SK-MEL-5 (cell line): ENCODE measurements at regions not wholly inside any gene's neighbourhood (a gene's known extent, or its start where the extent isn't known, plus 50 kb on each side); places are given as distances from the start of the nearest gene placed in this dataset.
A peak's percentile ranks its signal among the peaks of the same experiment; 100 is the strongest.
"Not testable (repeated sequence)": the region's sequence is repeated elsewhere in the genome, so short reads cannot be mapped to it uniquely, and the experiment has no call there.

Source experiments
- DNase-seq: peaks from one replicate; pipeline ENCODE4 v3.0.0-alpha.2; 2016; ENCODE audit warnings: low read depth, low spot score
- in situ Hi-C: cut with HindIII; loops from 2 replicates; pipeline ENCODE4 v1.10.0; 2016; ENCODE audit warnings: low sequenced_read_pairs, high pct_unique_total_duplicates, low pct_unique_long_range_greater_than_20kb

GRCh38 chr5:124631874-124632550, 114.4 kb downstream of the ZNF608 start:
- DNase-seq: no peak
- in situ Hi-C loops: no loop called here

DNA sequence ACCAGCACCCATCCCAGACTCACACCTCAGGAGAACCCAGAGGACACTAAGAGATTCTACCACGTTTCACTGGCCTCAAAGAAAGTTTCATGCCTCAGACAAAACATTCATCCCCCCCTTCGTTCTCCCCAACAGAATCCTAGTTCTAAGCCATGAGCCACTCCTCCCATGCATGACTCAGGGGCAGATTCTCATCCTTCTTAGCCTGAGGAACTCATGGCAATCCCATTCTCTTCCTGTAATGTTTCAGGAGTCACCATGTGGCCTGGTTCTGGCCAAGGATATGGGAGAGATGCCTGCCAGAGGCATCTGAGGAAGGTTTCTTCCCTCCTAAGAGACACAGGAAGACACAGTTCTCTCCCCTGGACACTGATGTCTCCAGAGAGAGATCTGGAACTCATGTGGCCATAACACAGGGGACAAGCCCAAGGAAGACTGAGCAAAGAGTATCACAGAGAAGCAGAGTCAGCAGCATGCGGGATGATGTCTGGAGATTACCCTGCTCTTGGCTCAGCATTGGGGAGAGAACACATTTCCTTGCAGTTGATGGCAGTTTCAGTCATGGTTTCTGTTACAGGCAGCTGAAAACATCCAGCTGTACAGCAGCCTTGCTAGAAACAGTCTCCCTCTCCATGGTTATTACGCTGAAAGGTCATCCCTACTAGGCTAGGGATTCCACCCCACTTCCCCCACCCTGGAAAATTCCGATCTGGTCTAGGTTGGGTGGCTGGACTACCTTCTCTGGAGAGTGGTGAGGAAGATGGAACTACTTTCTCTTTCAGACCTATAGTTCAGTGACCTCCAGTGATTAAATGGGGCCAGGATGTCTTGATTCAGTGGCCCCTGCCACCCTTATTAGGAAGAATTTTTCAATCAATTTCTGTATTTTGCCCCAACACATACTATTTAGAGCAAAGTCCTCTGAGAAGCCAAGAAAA, 115.4 kb downstream of the ZNF608 start:
- in situ Hi-C loops: no loop called here

GRCh38 chr5:124628721-124629596, 117.5 kb downstream of the ZNF608 start:
- in situ Hi-C loops: no loop called here
- no peak for DNase-seq

More for the DNA sequence above, 115.4 kb downstream of the ZNF608 start:
- DNase-seq: no peak

DNA sequence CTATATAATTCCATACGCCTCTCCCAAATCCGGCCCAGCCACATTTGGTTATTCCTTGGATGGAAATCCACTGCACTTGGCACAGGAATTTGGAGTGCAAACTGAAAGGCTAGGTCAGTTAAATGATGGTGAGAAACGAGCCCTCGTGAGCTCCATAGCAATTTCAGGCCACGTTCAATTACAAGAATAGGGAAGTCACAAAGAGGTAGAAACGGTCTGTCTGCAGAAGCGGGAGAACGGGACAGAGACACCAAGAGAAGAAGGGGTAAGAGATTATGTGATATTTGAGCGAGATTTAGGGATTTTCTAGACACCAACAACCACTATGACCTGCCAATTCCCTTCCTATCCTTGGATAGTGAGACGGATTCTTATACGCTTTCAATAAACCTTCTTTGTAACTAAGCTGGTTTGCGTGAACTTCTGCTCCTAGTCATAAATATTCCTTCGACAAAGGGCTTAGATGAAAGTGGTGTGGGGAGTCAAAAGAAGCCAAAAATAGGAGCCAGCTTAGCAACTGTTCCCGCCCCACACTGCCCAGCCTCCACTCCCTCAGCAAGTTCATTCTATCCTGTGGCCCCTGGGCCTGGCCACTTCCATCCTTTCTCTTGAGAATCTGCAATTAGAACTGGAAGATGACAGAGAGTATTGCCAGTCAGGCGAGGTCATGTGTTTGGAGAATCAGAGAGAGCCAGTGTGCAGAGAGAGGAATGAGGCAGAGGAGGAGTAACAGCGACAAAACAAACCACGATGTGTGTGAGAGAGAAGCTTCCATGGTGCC, 118.4 kb downstream of the ZNF608 start:
- DNase-seq: no peak
- in situ Hi-C loops: no loop called here

DNA sequence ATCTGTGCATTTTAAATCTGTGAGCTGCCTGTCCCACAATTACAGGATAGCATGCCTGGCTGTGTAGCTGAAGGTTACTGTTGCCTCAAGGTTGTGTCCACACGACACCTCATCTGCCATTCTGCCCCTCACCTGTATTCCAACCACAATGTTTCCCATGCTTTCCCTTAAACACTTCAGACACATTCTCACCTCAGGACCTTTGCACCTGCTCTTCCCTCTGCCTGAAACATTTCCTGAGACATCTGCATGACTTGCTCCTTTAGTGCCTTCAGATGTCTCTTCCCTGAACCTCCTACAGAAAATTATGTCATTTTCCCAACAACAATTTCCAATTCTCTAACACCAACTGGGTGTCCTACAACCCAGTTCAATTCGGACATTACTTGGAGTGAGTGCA, 120.4 kb downstream of the ZNF608 start:
- in situ Hi-C loops: no loop called here

GRCh38 chr5:124623265-124623664, 123.2 kb downstream of the ZNF608 start:
- DNase-seq: no peak
- in situ Hi-C loops: no loop called here

More for the DNA sequence above, 120.4 kb downstream of the ZNF608 start:
- DNase-seq: no peak

DNA sequence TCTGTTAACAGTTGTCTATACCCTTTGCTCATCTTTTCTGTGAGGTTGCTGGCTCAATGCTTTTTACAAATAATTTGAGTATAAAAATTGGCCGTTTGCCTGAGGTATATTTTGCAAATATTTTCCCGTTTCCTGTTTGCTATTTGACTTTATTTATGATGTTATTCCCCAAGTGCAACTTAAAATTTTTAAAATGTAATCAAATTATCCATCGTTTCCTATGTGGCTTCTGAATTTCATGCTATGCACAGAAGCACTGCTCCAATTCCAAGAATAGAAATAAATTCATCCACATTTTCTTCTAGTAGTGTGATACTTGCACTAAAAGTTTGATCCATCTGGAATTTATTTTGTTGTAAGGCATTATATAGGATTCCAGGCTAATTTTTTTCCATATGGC, 123.6 kb downstream of the ZNF608 start:
- DNase-seq: no peak
- in situ Hi-C loops: no loop called here

- in situ Hi-C loops: no loop called here
- DNase-seq: no peak
Observed at GRCh38 chr5:124621279-124621678, 125.2 kb downstream of the ZNF608 start.

DNA sequence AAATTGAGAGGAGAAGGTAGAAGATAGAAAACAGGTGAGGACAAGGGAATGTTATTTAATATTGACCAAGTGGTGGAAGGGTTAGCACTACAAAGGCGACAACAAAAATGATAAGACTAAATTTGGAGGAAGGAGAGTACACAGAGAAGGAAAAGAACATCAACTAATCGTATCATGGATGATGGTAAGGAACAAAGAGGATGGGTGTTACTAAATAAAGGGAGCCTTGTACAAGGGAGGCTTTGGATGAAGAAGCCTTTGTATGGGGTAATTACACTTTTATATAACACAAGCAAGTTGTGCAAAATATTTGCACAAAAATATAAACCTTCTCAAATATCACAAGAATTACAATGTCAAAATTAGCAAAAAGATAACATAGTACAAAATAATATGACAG, 125.7 kb downstream of the ZNF608 start:
- in situ Hi-C loops: no loop called here
- peak; percentile 32 for DNase-seq

DNA sequence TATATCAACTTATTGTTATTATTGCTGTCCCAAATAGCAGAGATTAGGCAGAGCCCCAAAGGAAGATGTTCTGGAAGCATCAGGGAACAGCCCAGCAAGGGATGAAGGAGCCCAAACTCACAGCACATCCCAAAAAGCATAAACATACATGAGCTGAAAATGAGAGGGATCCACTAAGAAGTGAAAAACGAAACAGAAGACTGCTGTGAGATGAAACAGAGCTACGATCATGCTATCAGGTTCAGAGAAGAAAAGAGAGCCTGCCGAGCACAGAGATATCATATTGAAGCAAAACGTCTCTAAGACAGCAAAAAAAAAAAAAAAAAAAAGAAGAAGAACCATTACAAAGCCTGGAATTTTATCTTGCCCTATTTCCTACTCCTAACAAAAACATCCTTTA, 127.3 kb downstream of the ZNF608 start:
- in situ Hi-C loops: no loop called here
- no peak for DNase-seq

DNA sequence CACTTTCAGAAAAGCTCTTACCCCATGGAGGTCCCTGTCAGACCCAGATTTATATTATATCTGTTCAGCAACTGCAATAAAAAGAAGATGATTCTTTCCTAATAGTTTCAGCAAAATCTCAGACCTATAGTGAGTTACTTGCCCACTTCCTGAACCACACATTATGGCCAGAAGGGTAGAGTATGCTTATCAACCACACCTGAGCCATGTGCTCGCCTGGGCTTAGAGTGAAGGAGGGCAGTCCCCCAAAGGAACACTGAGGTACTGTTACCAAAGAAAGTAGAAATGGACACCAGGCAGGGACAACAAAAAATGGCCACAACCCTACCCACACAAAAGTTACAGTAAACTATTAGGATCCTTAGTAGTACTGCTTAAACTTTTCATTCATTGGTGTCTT, 128.7 kb downstream of the ZNF608 start:
- in situ Hi-C loops: no loop called here
- DNase-seq: no peak

DNA sequence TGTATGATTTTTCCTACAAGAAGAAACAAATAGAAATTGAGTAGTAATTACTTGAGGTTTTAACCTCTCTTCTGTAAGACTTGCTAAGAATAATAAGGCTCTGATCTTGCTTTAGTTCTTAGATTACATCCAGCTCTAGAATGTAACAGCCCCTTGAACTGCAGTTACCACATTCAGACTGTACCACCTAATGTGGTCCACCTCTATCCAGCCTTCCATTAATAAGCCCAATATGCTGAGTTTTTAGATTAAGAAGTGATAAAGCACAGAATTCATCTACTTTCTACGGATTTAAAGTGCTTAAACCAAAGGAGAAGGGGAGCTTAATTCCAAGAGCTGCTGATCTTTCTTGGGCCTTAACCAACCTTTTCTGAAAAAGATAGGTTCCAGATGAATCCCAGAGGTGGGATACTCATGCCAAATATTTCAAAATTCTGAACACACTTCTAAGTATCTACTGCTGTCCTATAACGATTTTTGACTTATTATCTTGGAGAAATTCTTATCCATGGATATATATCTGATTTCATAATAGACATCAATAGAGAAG, 131.5 kb downstream of the ZNF608 start:
- in situ Hi-C loops: no loop called here
- DNase-seq: no peak

DNA sequence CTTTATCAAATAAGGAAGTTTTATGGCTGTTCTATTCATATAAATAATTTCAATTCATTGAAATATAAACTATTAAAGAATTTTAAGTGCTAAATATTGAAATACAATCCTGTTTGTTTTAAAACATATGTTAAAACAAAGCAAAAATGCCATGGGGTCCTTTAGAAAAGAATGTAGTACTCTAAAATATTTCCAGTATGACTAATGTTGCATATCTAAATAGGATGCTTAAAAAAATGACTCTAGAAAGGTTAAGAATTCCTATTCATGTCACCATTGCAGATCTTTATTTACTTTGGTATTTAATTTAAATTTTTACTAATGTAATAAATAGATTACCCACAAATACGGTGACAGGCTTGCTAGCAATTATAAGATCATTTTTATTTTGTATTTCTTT, 132.3 kb downstream of the ZNF608 start:
- no peak for DNase-seq
- in situ Hi-C loops: no loop called here

GRCh38 chr5:124613273-124613953, 133.0 kb downstream of the ZNF608 start:
- no peak for DNase-seq
- in situ Hi-C loops: no loop called here

GRCh38 chr5:124612023-124612422, 134.4 kb downstream of the ZNF608 start:
- in situ Hi-C loops: no loop called here
- DNase-seq: no peak

DNA sequence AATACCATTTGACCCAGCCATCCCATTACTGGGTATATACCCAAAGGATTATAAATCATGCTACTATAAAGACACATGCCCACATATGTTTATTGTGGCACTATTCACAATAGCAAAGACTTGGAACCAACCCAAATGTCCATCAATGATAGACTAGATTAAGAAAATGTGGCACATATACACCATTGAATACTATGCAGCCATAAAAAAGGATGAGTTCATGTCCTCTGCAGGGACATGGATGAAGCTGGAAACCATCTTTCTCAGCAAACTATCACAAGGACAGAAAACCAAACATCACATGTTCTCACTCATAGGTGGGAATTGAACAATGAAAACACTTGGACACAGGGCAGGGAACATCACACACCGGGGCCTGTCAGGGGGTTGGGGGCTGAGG, 135.2 kb downstream of the ZNF608 start:
- in situ Hi-C loops, DNase-seq: not testable (repeated sequence)
